ENCODE measurements at regions not wholly inside any gene's neighbourhood (a gene's known extent, or its start where the extent isn't known, plus 50 kb on each side); places are given as distances from the start of the nearest gene placed in this dataset.

DNA sequence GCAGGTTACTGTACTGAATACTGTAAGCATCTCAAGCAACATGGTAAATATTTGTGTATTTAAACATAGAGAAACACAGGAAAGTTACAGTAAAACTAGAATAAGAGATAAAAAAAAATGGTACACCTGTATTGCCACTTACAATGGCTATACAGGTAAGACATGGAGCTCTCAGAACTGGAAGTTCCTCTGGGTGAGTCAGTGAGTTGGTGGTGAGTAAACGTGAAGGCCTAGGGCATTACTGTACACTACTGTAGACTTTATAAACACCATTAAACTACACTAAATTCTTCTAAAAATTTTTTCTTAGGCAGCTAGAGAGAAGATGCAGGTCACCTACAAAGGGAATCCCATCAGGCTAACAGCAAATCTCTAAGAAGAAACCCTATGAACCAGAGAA is 872.9 kb downstream of the TAF11L14 start:
- Histone ChIP-seq H3K9ac (ENCODE audit: low read depth, low read length) (no peak overlapping the region), H4K20me1 (ENCODE audit: insufficient read depth, low read length) (no peaks in the 10 kb centered on the region), H3K9me1 (ENCODE audit: insufficient read depth, low read length) (no peaks in the 10 kb centered on the region), H3K23ac (ENCODE audit: low read depth, low read length) (no peak overlapping the region), H3K4me3 (ENCODE audit: insufficient read depth, low read depth, low read length) (no peak overlapping the region), H3K4ac (ENCODE audit: low read depth, low read length) (no peak overlapping the region), H2AFZ (replicated peaks; ENCODE audit: low read length, poor library complexity) (no peak overlapping the region), H3K14ac (replicated peaks; ENCODE audit: low read depth, low read length) (no peak overlapping the region), H3K27ac (ENCODE audit: insufficient read depth, low read length) (no peak overlapping the region), H2BK5ac (ENCODE audit: low read depth, low read length, poor library complexity, severe bottlenecking) (no peak overlapping the region), H3K79me1 (ENCODE audit: low read depth in 1 of 2, low read length in 2 of 2) (no peaks in the 10 kb centered on the region), H3K56ac (ENCODE audit: extremely low read depth, insufficient read depth, low read length) (no peak overlapping the region), H2BK15ac (ENCODE audit: low read depth, low read length) (no peak overlapping the region), H3K27me3 (ENCODE audit: control insufficient read depth, insufficient read depth, low read length) (no peaks in the 10 kb centered on the region), H3K36me3 (ENCODE audit: control insufficient read depth, insufficient read depth, low read length) (no peaks in the 10 kb centered on the region), H3K18ac (ENCODE audit: low read depth, low read length) (no peak overlapping the region), H2AK9ac (replicated peaks; ENCODE audit: low read depth, low read length, poor library complexity) (no peak overlapping the region), H4K5ac (ENCODE audit: low read depth, low read length) (no peak overlapping the region), H3K9me3 (ENCODE audit: control insufficient read depth, insufficient read depth, low read length) (peaks cover 3% of the 10 kb centered on the region; the same call in 1 of the 2 replicates), H4K8ac (ENCODE audit: low read depth in 2 of 2, low read length in 2 of 2) (no peak overlapping the region), H3K4me2 (ENCODE audit: low read depth, low read length) (no peak overlapping the region), H2BK20ac (ENCODE audit: low read depth, low read length) (no peak overlapping the region), H2AK5ac (ENCODE audit: low read depth, low read length) (no peak overlapping the region), H3K4me1 (ENCODE audit: control insufficient read depth, insufficient read depth, low read length) (no peaks in the 10 kb centered on the region), H4K91ac (ENCODE audit: insufficient read depth, low read depth, low read length) (no peak overlapping the region), H2BK120ac (ENCODE audit: low read depth, low read length) (no peak overlapping the region)
- CTCF ChIA-PET: no interaction called here
- ATAC-seq (ENCODE audit: low read depth): no peak
- POLR2A ChIA-PET (ENCODE audit: unreplicated experiment): no interaction called here
- no TSS peak for BruUV-seq (replicated peaks)
- TF ChIP-seq, protein P1, sequence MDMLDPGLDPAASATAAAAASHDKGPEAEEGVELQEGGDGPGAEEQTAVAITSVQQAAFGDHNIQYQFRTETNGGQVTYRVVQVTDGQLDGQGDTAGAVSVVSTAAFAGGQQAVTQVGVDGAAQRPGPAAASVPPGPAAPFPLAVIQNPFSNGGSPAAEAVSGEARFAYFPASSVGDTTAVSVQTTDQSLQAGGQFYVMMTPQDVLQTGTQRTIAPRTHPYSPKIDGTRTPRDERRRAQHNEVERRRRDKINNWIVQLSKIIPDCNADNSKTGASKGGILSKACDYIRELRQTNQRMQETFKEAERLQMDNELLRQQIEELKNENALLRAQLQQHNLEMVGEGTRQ (IDR thresholded peaks at IDR 0.05; ENCODE audit: low read depth, low read length): no peak
- TF ChIP-seq BHLHE40 (IDR thresholded peaks at IDR 0.05; ENCODE audit: low read depth, low read length) (no peak), CTCF (conservative IDR thresholded peaks at IDR 0.05; ENCODE audit: low read depth, low read length) (no peak), RCOR1 (IDR thresholded peaks at IDR 0.05; ENCODE audit: insufficient replicate concordance, low read length) (no peak), SMC3 (IDR thresholded peaks at IDR 0.05; ENCODE audit: low read depth, low read length) (no peak), CHD1 (IDR thresholded peaks at IDR 0.05; ENCODE audit: low read depth, low read length) (no peak), NFE2L2 (IDR thresholded peaks at IDR 0.05; ENCODE audit: low read depth, low read length) (no peak), MXI1 (IDR thresholded peaks at IDR 0.05; ENCODE audit: borderline replicate concordance, low read depth, low read length) (no peak)
- TF ChIP-seq, protein P2, sequence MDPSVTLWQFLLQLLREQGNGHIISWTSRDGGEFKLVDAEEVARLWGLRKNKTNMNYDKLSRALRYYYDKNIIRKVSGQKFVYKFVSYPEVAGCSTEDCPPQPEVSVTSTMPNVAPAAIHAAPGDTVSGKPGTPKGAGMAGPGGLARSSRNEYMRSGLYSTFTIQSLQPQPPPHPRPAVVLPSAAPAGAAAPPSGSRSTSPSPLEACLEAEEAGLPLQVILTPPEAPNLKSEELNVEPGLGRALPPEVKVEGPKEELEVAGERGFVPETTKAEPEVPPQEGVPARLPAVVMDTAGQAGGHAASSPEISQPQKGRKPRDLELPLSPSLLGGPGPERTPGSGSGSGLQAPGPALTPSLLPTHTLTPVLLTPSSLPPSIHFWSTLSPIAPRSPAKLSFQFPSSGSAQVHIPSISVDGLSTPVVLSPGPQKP (IDR thresholded peaks at IDR 0.05; ENCODE audit: borderline replicate concordance, low read depth, low read length): no peak
- in situ Hi-C loops (cut with MboI; ENCODE audit: low sequenced_read_pairs): no loop called here
- intact Hi-C loops (cut with micrococcal nuclease): no loop called here
- dilution Hi-C loops (cut with HindIII; ENCODE audit: low sequenced_read_pairs, unreplicated experiment): no loop called here
- WGBS, 2 experiments (ENCODE audit: extremely low coverage in 2 of 2, insufficient read length in 1 of 2): no CpG with 5 or more reads among the region's 1 CpG
- no peak for DNase-seq

Data from IMR-90 (cell line).